ENCODE measurements at regions not wholly inside any gene's neighbourhood (a gene's known extent, or its start where the extent isn't known, plus 50 kb on each side); places are given as distances from the start of the nearest gene placed in this dataset.

DNA sequence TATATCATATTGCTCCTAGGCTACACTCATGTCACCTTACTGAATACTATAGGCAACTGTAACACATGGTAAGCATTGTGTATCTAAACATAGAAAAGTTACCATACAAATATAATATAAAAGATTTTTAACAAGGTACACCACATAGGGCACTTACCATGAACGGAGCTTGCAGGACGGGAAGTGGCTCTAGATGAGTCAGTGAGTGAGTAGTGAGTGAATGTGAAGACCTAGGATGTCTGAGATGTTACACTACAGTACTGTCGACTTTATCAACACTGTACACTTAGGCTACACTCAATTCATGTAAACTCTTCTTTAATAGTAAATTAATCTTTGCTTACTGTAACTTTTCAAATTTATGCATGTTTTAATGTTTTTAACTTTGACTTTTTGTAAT lies 81.0 kb upstream of the PLD5 start (continued):
- TF ChIP-seq ZNF513 (CRISPR knock-in tag; conservative IDR thresholded peaks at IDR 0.05): no peak
- no peak for TF ChIP-seq ZMYM3 (CRISPR knock-in tag; IDR thresholded peaks at IDR 0.05)
- no peak for TF ChIP-seq SP5 (CRISPR knock-in tag; IDR thresholded peaks at IDR 0.05; ENCODE audit: borderline replicate concordance, low read depth)
- TF ChIP-seq ZKSCAN8 (CRISPR knock-in tag; IDR thresholded peaks at IDR 0.05; ENCODE audit: borderline replicate concordance): no peak
- TF ChIP-seq ZFP91 (CRISPR knock-in tag; IDR thresholded peaks at IDR 0.05; ENCODE audit: borderline replicate concordance): no peak

- no TSS peak for BruUV-seq (replicated peaks)
- in situ Hi-C loops (cut with HindIII; ENCODE audit: extremely low pct_ligation_motif_present, low pct_unique_long_range_greater_than_20kb) (no loop called here), intact Hi-C loops (cut with micrococcal nuclease; ENCODE audit: unreplicated experiment) (no loop called here)
- POLR2A ChIA-PET: no interaction called here
- no peak overlapping the region for H3K27ac ChIP-seq (ENCODE audit: extremely low read length, insufficient read depth, low read length)
- H3K4me2 ChIP-seq (ENCODE audit: low read depth, low read length): no peak overlapping the region
- no peak overlapping the region for H2AFZ ChIP-seq (ENCODE audit: low read length)
- WGBS (ENCODE audit: low lambda C conversion rate): 8% methylated on average over 6 of the region's 6 CpGs
- DNase-seq (ENCODE audit: low spot score) (no peak), ATAC-seq (no peak), FAIRE-seq (no peak)
- no peak overlapping the region for H3K9ac ChIP-seq (ENCODE audit: insufficient read depth, low read depth, low read length)
- no peaks in the 10 kb centered on the region for H3K79me2 ChIP-seq (ENCODE audit: insufficient read depth, low read length)
- no peaks in the 10 kb centered on the region for H3K36me3 ChIP-seq (replicated peaks in 1 of 2; ENCODE audit: control insufficient read depth in 1 of 2, insufficient read depth in 2 of 2, low read length in 2 of 2)
- H4K20me1 ChIP-seq (ENCODE audit: insufficient read depth, low read length): no peaks in the 10 kb centered on the region
- H3K4me3 ChIP-seq (replicated peaks in 1 of 3; ENCODE audit: insufficient read depth in 1 of 3, low read depth in 2 of 3, low read length in 3 of 3): no peak overlapping the region
- H3K9me3 ChIP-seq (ENCODE audit: low read length): no peaks in the 10 kb centered on the region; the same call in 1 of the 2 replicates
- no peaks in the 10 kb centered on the region for H3K4me1 ChIP-seq (ENCODE audit: insufficient read depth, low read length)
- CTCF ChIA-PET (ENCODE audit: low intra/inter-chr PET ratio, low total read pairs): no interaction called here
- H3K27me3 ChIP-seq (ENCODE audit: control insufficient read depth in 1 of 2, insufficient read depth in 2 of 2, low read length in 2 of 2): no peaks in the 10 kb centered on the region
- no peak for TF ChIP-seq IKZF5 (CRISPR knock-in tag; IDR thresholded peaks at IDR 0.05)
- no peak for TF ChIP-seq ZNF850 (CRISPR knock-in tag; conservative IDR thresholded peaks at IDR 0.05)
- no peak for TF ChIP-seq ZNF329 (CRISPR knock-in tag; IDR thresholded peaks at IDR 0.05; ENCODE audit: low read depth)
- TF ChIP-seq TMF1 (CRISPR knock-in tag; IDR thresholded peaks at IDR 0.05; ENCODE audit: low read depth): no peak
- no peak for TF ChIP-seq MTA1 (CRISPR knock-in tag; IDR thresholded peaks at IDR 0.05; ENCODE audit: borderline replicate concordance)
- no peak for TF ChIP-seq ZSCAN21 (CRISPR knock-in tag; IDR thresholded peaks at IDR 0.05; ENCODE audit: borderline replicate concordance)
- TF ChIP-seq, protein P1, sequence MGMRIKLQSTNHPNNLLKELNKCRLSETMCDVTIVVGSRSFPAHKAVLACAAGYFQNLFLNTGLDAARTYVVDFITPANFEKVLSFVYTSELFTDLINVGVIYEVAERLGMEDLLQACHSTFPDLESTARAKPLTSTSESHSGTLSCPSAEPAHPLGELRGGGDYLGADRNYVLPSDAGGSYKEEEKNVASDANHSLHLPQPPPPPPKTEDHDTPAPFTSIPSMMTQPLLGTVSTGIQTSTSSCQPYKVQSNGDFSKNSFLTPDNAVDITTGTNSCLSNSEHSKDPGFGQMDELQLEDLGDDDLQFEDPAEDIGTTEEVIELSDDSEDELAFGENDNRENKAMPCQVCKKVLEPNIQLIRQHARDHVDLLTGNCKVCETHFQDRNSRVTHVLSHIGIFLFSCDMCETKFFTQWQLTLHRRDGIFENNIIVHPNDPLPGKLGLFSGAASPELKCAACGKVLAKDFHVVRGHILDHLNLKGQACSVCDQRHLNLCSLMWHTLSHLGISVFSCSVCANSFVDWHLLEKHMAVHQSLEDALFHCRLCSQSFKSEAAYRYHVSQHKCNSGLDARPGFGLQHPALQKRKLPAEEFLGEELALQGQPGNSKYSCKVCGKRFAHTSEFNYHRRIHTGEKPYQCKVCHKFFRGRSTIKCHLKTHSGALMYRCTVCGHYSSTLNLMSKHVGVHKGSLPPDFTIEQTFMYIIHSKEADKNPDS (CRISPR knock-in tag; IDR thresholded peaks at IDR 0.05): no peak
- no peak for TF ChIP-seq ZNF792 (CRISPR knock-in tag; IDR thresholded peaks at IDR 0.05)
Observed at GRCh38 chr1:242602001-242602400, 77.5 kb upstream of the PLD5 start.
